ENCODE measurements at regions not wholly inside any gene's neighbourhood (a gene's known extent, or its start where the extent isn't known, plus 50 kb on each side); places are given as distances from the start of the nearest gene placed in this dataset.

DNA sequence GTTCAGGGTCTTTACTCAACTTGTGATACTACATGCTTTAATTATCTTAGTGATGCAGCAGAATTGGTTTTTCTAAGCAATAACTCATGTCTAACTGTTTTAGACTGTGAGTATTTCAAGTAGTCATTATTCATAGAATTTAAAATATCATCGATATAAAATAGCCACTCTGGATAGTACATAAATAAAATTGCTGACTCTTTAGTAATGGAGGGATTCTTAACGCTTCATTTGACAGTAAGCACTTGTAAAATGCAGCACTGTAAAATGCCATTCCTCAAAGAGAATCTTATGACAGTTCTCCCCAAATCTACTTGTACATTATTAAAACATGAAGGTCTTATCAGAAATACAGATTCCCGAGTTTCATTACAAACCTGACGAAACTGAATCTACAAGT is 262.8 kb upstream of the LRFN5 start:
- TF ChIP-seq, protein P1, sequence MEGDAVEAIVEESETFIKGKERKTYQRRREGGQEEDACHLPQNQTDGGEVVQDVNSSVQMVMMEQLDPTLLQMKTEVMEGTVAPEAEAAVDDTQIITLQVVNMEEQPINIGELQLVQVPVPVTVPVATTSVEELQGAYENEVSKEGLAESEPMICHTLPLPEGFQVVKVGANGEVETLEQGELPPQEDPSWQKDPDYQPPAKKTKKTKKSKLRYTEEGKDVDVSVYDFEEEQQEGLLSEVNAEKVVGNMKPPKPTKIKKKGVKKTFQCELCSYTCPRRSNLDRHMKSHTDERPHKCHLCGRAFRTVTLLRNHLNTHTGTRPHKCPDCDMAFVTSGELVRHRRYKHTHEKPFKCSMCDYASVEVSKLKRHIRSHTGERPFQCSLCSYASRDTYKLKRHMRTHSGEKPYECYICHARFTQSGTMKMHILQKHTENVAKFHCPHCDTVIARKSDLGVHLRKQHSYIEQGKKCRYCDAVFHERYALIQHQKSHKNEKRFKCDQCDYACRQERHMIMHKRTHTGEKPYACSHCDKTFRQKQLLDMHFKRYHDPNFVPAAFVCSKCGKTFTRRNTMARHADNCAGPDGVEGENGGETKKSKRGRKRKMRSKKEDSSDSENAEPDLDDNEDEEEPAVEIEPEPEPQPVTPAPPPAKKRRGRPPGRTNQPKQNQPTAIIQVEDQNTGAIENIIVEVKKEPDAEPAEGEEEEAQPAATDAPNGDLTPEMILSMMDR (IDR thresholded peaks at IDR 0.05; ENCODE audit: low read depth, low read length, missing input control), result no peak
- TF ChIP-seq, protein P2, sequence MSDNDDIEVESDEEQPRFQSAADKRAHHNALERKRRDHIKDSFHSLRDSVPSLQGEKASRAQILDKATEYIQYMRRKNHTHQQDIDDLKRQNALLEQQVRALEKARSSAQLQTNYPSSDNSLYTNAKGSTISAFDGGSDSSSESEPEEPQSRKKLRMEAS (IDR thresholded peaks at IDR 0.05), result no peak
- TF ChIP-seq NR2F2 (IDR thresholded peaks at IDR 0.05) (no peak), EGR1 (IDR thresholded peaks at IDR 0.05; ENCODE audit: low read depth in 2 of 2) (no peak), TAF1 (conservative IDR thresholded peaks at IDR 0.05) (no peak), RAD21 (IDR thresholded peaks at IDR 0.05) (no peak), HNF4A (conservative IDR thresholded peaks at IDR 0.05) (no peak)
- TF ChIP-seq, protein P3, sequence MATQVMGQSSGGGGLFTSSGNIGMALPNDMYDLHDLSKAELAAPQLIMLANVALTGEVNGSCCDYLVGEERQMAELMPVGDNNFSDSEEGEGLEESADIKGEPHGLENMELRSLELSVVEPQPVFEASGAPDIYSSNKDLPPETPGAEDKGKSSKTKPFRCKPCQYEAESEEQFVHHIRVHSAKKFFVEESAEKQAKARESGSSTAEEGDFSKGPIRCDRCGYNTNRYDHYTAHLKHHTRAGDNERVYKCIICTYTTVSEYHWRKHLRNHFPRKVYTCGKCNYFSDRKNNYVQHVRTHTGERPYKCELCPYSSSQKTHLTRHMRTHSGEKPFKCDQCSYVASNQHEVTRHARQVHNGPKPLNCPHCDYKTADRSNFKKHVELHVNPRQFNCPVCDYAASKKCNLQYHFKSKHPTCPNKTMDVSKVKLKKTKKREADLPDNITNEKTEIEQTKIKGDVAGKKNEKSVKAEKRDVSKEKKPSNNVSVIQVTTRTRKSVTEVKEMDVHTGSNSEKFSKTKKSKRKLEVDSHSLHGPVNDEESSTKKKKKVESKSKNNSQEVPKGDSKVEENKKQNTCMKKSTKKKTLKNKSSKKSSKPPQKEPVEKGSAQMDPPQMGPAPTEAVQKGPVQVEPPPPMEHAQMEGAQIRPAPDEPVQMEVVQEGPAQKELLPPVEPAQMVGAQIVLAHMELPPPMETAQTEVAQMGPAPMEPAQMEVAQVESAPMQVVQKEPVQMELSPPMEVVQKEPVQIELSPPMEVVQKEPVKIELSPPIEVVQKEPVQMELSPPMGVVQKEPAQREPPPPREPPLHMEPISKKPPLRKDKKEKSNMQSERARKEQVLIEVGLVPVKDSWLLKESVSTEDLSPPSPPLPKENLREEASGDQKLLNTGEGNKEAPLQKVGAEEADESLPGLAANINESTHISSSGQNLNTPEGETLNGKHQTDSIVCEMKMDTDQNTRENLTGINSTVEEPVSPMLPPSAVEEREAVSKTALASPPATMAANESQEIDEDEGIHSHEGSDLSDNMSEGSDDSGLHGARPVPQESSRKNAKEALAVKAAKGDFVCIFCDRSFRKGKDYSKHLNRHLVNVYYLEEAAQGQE (IDR thresholded peaks at IDR 0.05), result no peak
